ENCODE measurements at regions not wholly inside any gene's neighbourhood (a gene's known extent, or its start where the extent isn't known, plus 50 kb on each side); places are given as distances from the start of the nearest gene placed in this dataset.

DNA sequence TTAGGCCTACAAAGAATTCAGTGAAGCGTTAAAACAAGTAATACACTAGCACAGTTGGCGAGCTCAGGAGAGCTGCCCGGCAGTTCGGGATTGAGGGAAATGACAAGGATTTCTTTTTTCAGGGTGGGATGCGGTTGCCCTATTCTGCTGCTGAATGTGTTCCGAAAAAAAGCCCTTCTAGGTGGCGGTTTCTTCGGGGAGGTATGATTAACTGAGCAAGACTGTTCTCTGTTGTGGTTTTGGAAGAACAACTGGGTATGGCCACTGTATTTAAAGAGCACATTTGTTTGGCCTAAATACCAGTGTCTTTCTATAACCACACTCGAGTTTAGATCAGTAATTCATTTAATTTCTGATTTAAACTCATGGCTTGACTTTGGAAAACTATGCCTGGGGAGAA lies 459.7 kb upstream of the FAT1 start:
- Histone ChIP-seq H3K36me3 (ENCODE audit: control insufficient read depth in 1 of 2, insufficient read depth in 2 of 2, low read length in 2 of 2) (no peaks in the 10 kb centered on the region), H3K27ac (ENCODE audit: low read depth, low read length) (no peak overlapping the region), H3K4me1 (ENCODE audit: control insufficient read depth in 1 of 2, insufficient read depth in 2 of 2, low read length in 2 of 2) (peaks cover 0 to 5% of the 10 kb centered on the region in 2 donors), H3K27me3 (ENCODE audit: control insufficient read depth in 1 of 2, insufficient read depth in 2 of 2, low read length in 2 of 2) (no peaks in the 10 kb centered on the region), H3K9me3 (ENCODE audit: control insufficient read depth in 1 of 2, low read length in 2 of 2) (no peaks in the 10 kb centered on the region), H3K4me3 (ENCODE audit: low read depth in 1 of 2, low read length in 2 of 2) (no peak overlapping the region), H3K9ac (ENCODE audit: low read depth in 1 of 2, low read length in 2 of 2) (no peak overlapping the region)

GRCh38 chr4:187183826-187184225 lies 460.2 kb upstream of the FAT1 start:
- H3K9ac ChIP-seq (ENCODE audit: low read depth in 1 of 2, low read length in 2 of 2), result no peak overlapping the region
- H3K27ac ChIP-seq (ENCODE audit: low read depth, low read length), result no peak overlapping the region
- H3K36me3 ChIP-seq (ENCODE audit: control insufficient read depth in 1 of 2, insufficient read depth in 2 of 2, low read length in 2 of 2), result no peaks in the 10 kb centered on the region
- H3K9me3 ChIP-seq (ENCODE audit: control insufficient read depth in 1 of 2, low read length in 2 of 2), result no peaks in the 10 kb centered on the region
- H3K4me3 ChIP-seq (ENCODE audit: low read depth in 1 of 2, low read length in 2 of 2), result no peak overlapping the region
- H3K4me1 ChIP-seq (ENCODE audit: control insufficient read depth in 1 of 2, insufficient read depth in 2 of 2, low read length in 2 of 2), result peaks cover 0 to 5% of the 10 kb centered on the region in 2 donors
- H3K27me3 ChIP-seq (ENCODE audit: control insufficient read depth in 1 of 2, insufficient read depth in 2 of 2, low read length in 2 of 2), result no peaks in the 10 kb centered on the region

DNA sequence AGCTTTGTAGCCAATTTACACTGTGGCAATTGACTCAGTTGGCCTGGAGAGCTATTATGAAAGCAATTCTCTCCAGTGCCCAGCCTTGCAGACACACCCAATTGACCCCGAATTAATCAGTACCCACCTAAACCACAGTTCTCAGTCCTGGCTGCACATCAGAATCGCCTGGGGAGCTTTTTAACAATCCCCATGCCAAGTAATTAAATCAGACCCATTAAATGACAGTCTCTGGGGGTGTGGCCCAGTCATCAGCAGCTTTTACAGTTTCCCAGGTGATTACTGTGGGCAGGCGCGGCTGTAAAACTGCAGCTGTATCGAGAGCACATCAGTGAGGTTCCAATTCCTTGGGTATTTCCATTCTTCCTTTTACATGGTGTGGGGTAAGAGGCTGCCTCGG lies 460.9 kb upstream of the FAT1 start:
- H3K36me3 ChIP-seq (ENCODE audit: control insufficient read depth in 1 of 2, insufficient read depth in 2 of 2, low read length in 2 of 2), result no peaks in the 10 kb centered on the region
- no peak overlapping the region for H3K27ac ChIP-seq (ENCODE audit: low read depth, low read length)
- H3K4me1 ChIP-seq (ENCODE audit: control insufficient read depth in 1 of 2, insufficient read depth in 2 of 2, low read length in 2 of 2), result peaks cover 0 to 5% of the 10 kb centered on the region in 2 donors
- H3K27me3 ChIP-seq (ENCODE audit: control insufficient read depth in 1 of 2, insufficient read depth in 2 of 2, low read length in 2 of 2), result no peaks in the 10 kb centered on the region
- no peaks in the 10 kb centered on the region for H3K9me3 ChIP-seq (ENCODE audit: control insufficient read depth in 1 of 2, low read length in 2 of 2)
- H3K4me3 ChIP-seq (ENCODE audit: low read depth in 1 of 2, low read length in 2 of 2), result no peak overlapping the region
- no peak overlapping the region for H3K9ac ChIP-seq (ENCODE audit: low read depth in 1 of 2, low read length in 2 of 2)

DNA sequence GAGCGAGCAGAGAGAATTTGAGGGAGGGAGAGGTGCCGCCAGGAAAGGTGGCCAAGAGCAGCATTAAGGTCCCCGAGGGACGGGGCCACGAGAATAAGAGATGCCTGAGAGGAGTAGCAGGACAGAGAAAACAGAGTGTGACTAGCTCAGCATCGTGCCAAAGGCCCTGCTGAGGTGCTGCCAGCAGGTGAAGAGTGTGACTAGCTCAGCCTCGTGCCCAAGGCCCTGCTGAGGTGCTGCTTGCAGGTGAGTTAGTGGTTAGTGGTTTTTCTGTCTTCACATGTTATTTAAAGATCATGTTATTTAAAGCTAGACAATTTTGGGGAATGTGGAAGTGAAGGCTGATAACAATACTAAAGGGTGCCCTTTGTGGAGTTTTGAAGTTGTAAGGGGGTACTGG lies 464.5 kb upstream of the FAT1 start:
- Histone ChIP-seq H3K4me3 (ENCODE audit: low read depth in 1 of 2, low read length in 2 of 2) (no peak overlapping the region), H3K4me1 (ENCODE audit: control insufficient read depth in 1 of 2, insufficient read depth in 2 of 2, low read length in 2 of 2) (peaks cover 0 to 5% of the 10 kb centered on the region in 2 donors), H3K9me3 (ENCODE audit: control insufficient read depth in 1 of 2, low read length in 2 of 2) (no peaks in the 10 kb centered on the region), H3K27ac (ENCODE audit: low read depth, low read length) (no peak overlapping the region), H3K36me3 (ENCODE audit: control insufficient read depth in 1 of 2, insufficient read depth in 2 of 2, low read length in 2 of 2) (no peaks in the 10 kb centered on the region), H3K9ac (ENCODE audit: low read depth in 1 of 2, low read length in 2 of 2) (no peak overlapping the region), H3K27me3 (ENCODE audit: control insufficient read depth in 1 of 2, insufficient read depth in 2 of 2, low read length in 2 of 2) (no peaks in the 10 kb centered on the region)

- Histone ChIP-seq H3K9ac (ENCODE audit: low read depth in 1 of 2, low read length in 2 of 2) (no peak overlapping the region), H3K9me3 (ENCODE audit: control insufficient read depth in 1 of 2, low read length in 2 of 2) (no peaks in the 10 kb centered on the region), H3K27me3 (ENCODE audit: control insufficient read depth in 1 of 2, insufficient read depth in 2 of 2, low read length in 2 of 2) (no peaks in the 10 kb centered on the region), H3K4me1 (ENCODE audit: control insufficient read depth in 1 of 2, insufficient read depth in 2 of 2, low read length in 2 of 2) (peaks cover 0 to 5% of the 10 kb centered on the region in 2 donors), H3K27ac (ENCODE audit: low read depth, low read length) (no peak overlapping the region), H3K36me3 (ENCODE audit: control insufficient read depth in 1 of 2, insufficient read depth in 2 of 2, low read length in 2 of 2) (no peaks in the 10 kb centered on the region), H3K4me3 (ENCODE audit: low read depth in 1 of 2, low read length in 2 of 2) (no peak overlapping the region)
Observed at GRCh38 chr4:187188741-187189140, 465.1 kb upstream of the FAT1 start.

DNA sequence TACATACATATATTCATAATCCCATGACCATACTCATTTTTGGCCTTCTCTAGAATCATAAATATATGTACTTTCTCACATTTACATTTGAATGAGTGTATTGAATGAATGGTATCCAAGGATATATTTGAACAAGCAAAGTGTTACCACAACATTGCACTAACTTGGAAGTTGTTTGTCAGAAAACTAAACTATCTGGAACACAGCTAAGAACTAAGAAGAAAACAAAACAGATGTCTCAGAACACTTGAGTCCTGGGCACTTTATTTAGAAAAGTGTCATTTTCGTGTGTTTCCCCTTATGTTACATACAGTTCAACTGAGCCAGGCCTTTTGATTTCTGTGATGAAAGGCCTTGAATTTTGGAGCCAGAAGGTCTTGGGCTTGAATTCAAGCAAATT lies 466.7 kb upstream of the FAT1 start:
- no peak overlapping the region for H3K9ac ChIP-seq (ENCODE audit: low read depth in 1 of 2, low read length in 2 of 2)
- no peak overlapping the region for H3K4me3 ChIP-seq (ENCODE audit: low read depth in 1 of 2, low read length in 2 of 2)
- no peaks in the 10 kb centered on the region for H3K27me3 ChIP-seq (ENCODE audit: control insufficient read depth in 1 of 2, insufficient read depth in 2 of 2, low read length in 2 of 2)
- no peaks in the 10 kb centered on the region for H3K4me1 ChIP-seq (ENCODE audit: control insufficient read depth in 1 of 2, insufficient read depth in 2 of 2, low read length in 2 of 2)
- no peaks in the 10 kb centered on the region for H3K9me3 ChIP-seq (ENCODE audit: control insufficient read depth in 1 of 2, low read length in 2 of 2)
- H3K36me3 ChIP-seq (ENCODE audit: control insufficient read depth in 1 of 2, insufficient read depth in 2 of 2, low read length in 2 of 2), result no peaks in the 10 kb centered on the region
- no peak overlapping the region for H3K27ac ChIP-seq (ENCODE audit: low read depth, low read length)

DNA sequence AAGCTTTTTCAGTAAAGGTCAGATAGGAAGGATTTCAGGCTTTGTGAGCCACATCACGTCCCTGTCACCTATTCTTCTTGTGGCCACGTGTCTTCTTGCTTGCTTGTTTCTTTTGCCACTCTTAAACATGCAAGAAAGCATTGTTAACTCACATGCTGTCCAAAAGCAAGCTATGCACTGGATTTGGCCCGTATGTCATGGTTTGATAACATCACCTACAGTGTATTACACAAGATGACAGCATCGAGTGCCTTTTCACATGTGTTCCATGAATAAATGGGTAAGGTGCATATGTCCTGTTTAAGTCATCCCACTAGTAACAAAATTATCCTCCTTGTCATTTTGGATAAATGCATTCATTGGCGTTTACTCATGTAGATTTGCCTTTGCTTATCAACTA lies 468.0 kb upstream of the FAT1 start:
- Histone ChIP-seq H3K9me3 (ENCODE audit: control insufficient read depth in 1 of 2, low read length in 2 of 2) (no peaks in the 10 kb centered on the region), H3K4me1 (ENCODE audit: control insufficient read depth in 1 of 2, insufficient read depth in 2 of 2, low read length in 2 of 2) (no peaks in the 10 kb centered on the region), H3K27me3 (ENCODE audit: control insufficient read depth in 1 of 2, insufficient read depth in 2 of 2, low read length in 2 of 2) (no peaks in the 10 kb centered on the region), H3K36me3 (ENCODE audit: control insufficient read depth in 1 of 2, insufficient read depth in 2 of 2, low read length in 2 of 2) (no peaks in the 10 kb centered on the region), H3K27ac (ENCODE audit: low read depth, low read length) (no peak overlapping the region), H3K4me3 (ENCODE audit: low read depth in 1 of 2, low read length in 2 of 2) (no peak overlapping the region), H3K9ac (ENCODE audit: low read depth in 1 of 2, low read length in 2 of 2) (no peak overlapping the region)

- Histone ChIP-seq H3K4me1 (ENCODE audit: control insufficient read depth in 1 of 2, insufficient read depth in 2 of 2, low read length in 2 of 2) (no peaks in the 10 kb centered on the region), H3K4me3 (ENCODE audit: low read depth in 1 of 2, low read length in 2 of 2) (no peak overlapping the region), H3K9me3 (ENCODE audit: control insufficient read depth in 1 of 2, low read length in 2 of 2) (no peaks in the 10 kb centered on the region), H3K36me3 (ENCODE audit: control insufficient read depth in 1 of 2, insufficient read depth in 2 of 2, low read length in 2 of 2) (no peaks in the 10 kb centered on the region), H3K27me3 (ENCODE audit: control insufficient read depth in 1 of 2, insufficient read depth in 2 of 2, low read length in 2 of 2) (no peaks in the 10 kb centered on the region), H3K27ac (ENCODE audit: low read depth, low read length) (no peak overlapping the region), H3K9ac (ENCODE audit: low read depth in 1 of 2, low read length in 2 of 2) (no peak overlapping the region)
Observed at GRCh38 chr4:187192266-187192665, 468.6 kb upstream of the FAT1 start.

DNA sequence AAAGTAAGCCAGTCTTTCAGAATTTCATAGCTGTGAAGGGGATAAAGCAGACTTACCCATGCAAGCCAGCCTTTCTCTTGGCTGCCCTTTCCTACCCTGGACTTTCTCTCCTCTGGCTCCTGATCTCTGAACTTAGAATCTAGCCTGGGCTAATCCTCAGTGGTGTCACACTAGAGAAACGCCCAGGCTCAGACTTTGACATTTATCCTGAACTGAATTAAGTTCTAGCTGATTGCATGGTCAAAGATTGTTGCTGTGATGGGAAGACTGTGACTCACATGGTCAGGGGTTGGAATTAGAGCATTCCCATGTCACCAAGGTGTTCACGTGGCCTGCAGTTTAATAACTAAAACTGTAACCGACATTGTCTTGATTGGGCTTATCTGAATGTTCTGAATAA lies 469.5 kb upstream of the FAT1 start:
- H3K4me3 ChIP-seq (ENCODE audit: low read depth in 1 of 2, low read length in 2 of 2), result no peak overlapping the region
- H3K9ac ChIP-seq (ENCODE audit: low read depth in 1 of 2, low read length in 2 of 2), result no peak overlapping the region
- H3K9me3 ChIP-seq (ENCODE audit: control insufficient read depth in 1 of 2, low read length in 2 of 2), result no peaks in the 10 kb centered on the region
- H3K27ac ChIP-seq (ENCODE audit: low read depth, low read length), result no peak overlapping the region
- H3K36me3 ChIP-seq (ENCODE audit: control insufficient read depth in 1 of 2, insufficient read depth in 2 of 2, low read length in 2 of 2), result no peaks in the 10 kb centered on the region
- no peaks in the 10 kb centered on the region for H3K27me3 ChIP-seq (ENCODE audit: control insufficient read depth in 1 of 2, insufficient read depth in 2 of 2, low read length in 2 of 2)
- H3K4me1 ChIP-seq (ENCODE audit: control insufficient read depth in 1 of 2, insufficient read depth in 2 of 2, low read length in 2 of 2), result no peaks in the 10 kb centered on the region

GRCh38 chr4:187204389-187204918 lies 480.8 kb upstream of the FAT1 start:
- H3K9me3 ChIP-seq (ENCODE audit: control insufficient read depth in 1 of 2, low read length in 2 of 2), result peaks cover 4 to 8% of the 10 kb centered on the region in 2 donors

DNA sequence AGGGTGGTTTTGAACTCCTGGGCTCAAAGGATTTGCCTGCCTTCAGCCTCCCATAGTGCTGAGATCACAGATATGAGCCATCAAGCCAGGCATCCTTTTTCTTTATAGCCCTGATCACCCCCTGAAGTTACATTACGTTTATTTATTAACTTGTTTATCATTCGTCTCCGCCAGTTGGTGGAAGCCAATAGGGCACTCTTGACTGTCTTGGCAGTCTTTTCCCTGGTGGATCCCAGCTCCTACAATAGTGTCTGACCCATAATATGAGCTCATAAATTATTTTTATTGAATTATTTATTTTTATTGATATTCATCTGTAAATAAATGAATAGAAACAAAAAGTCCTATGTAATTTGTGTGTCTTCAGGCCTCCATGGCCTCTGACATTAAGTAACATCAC lies 484.3 kb upstream of the FAT1 start:
- Histone ChIP-seq H3K4me1 (ENCODE audit: control insufficient read depth in 1 of 2, insufficient read depth in 2 of 2, low read length in 2 of 2) (no peaks in the 10 kb centered on the region), H3K27me3 (ENCODE audit: control insufficient read depth in 1 of 2, insufficient read depth in 2 of 2, low read length in 2 of 2) (no peaks in the 10 kb centered on the region), H3K9ac (ENCODE audit: low read depth in 1 of 2, low read length in 2 of 2) (no peak overlapping the region), H3K36me3 (ENCODE audit: control insufficient read depth in 1 of 2, insufficient read depth in 2 of 2, low read length in 2 of 2) (no peaks in the 10 kb centered on the region), H3K4me3 (ENCODE audit: low read depth in 1 of 2, low read length in 2 of 2) (no peak overlapping the region), H3K27ac (ENCODE audit: low read depth, low read length) (no peak overlapping the region), H3K9me3 (ENCODE audit: control insufficient read depth in 1 of 2, low read length in 2 of 2) (no peaks in the 10 kb centered on the region)

More at GRCh38 chr4:187204389-187204918, 480.8 kb upstream of the FAT1 start:
- no peaks in the 10 kb centered on the region for H3K27me3 ChIP-seq (ENCODE audit: control insufficient read depth in 1 of 2, insufficient read depth in 2 of 2, low read length in 2 of 2)
- no peak overlapping the region for H3K9ac ChIP-seq (ENCODE audit: low read depth in 1 of 2, low read length in 2 of 2)
- no peaks in the 10 kb centered on the region for H3K4me1 ChIP-seq (ENCODE audit: control insufficient read depth in 1 of 2, insufficient read depth in 2 of 2, low read length in 2 of 2)
- H3K36me3 ChIP-seq (ENCODE audit: control insufficient read depth in 1 of 2, insufficient read depth in 2 of 2, low read length in 2 of 2), result no peaks in the 10 kb centered on the region
- H3K27ac ChIP-seq (ENCODE audit: low read depth, low read length), result no peak overlapping the region
- no peak overlapping the region for H3K4me3 ChIP-seq (ENCODE audit: low read depth in 1 of 2, low read length in 2 of 2)

Measured in duodenal mucosa (tissue), 2 donors.